ENCODE measurements at regions not wholly inside any gene's neighbourhood (a gene's known extent, or its start where the extent isn't known, plus 50 kb on each side); places are given as distances from the start of the nearest gene placed in this dataset.
"Not testable (repeated sequence)": the region's sequence is repeated elsewhere in the genome, so short reads cannot be mapped to it uniquely, and the experiment has no call there.

DNA sequence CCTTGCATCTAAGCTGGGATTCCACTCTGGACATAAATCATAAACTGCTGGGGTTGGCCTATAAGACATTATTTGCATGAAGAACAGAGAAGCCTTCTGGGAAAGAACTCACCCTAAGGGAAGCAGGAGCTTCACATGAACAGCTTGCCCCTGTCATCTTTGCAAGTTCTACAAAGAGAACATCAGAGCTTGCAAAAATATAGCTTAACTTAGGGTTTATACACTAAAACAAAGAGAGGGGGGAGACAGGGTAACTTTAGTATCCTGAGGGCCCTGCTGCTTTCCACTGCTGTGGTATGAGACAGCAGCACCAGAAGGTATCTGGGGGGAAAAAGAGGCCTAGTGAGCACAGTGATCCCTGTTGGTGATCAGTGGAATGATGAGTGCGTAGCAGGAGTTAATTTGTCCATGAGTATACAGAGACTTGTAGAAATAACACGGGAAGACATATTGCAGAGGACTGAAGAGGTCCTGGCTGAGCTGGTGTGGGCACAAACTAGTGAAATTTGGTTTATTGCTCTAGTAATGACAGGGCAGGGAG is 116.1 kb upstream of the TSC22D1 start:
- no peaks in the 10 kb centered on the region for H3K9me3 Mint-ChIP-seq
- H3K27ac Mint-ChIP-seq = no peak overlapping the region

DNA sequence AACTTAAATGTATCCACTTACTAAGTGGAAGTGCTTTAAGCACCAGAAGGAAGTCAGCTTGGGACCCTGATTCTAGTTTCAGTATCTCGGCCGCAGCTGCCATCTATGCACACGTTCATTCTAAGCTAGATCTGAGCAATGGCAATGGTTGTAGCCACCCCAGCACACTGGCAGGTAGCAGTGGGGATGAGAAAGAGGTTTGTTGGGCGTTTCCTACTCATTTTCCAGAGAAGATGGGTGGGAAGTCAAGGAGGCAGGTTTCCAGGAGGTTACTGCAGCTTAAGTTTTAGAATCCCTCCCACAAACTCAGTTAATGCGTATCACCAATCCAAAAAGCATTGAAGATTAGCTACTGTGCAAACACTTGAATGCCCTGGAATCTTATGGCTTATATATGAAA is 114.2 kb upstream of the TSC22D1 start:
- TF ChIP-seq, protein P1, sequence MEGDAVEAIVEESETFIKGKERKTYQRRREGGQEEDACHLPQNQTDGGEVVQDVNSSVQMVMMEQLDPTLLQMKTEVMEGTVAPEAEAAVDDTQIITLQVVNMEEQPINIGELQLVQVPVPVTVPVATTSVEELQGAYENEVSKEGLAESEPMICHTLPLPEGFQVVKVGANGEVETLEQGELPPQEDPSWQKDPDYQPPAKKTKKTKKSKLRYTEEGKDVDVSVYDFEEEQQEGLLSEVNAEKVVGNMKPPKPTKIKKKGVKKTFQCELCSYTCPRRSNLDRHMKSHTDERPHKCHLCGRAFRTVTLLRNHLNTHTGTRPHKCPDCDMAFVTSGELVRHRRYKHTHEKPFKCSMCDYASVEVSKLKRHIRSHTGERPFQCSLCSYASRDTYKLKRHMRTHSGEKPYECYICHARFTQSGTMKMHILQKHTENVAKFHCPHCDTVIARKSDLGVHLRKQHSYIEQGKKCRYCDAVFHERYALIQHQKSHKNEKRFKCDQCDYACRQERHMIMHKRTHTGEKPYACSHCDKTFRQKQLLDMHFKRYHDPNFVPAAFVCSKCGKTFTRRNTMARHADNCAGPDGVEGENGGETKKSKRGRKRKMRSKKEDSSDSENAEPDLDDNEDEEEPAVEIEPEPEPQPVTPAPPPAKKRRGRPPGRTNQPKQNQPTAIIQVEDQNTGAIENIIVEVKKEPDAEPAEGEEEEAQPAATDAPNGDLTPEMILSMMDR (IDR thresholded peaks at IDR 0.05; ENCODE audit: unreplicated experiment in 3 of 3) = no peak
- no peak overlapping the region for H3K27ac Mint-ChIP-seq
- H3K9me3 Mint-ChIP-seq = peaks cover 11% of the 10 kb centered on the region
- no peaks in the 10 kb centered on the region for H3K36me3 Mint-ChIP-seq (ENCODE audit: low read depth)
- peaks cover 8% of the 10 kb centered on the region for H3K27me3 Mint-ChIP-seq (ENCODE audit: low read depth)
- H3K4me3 Mint-ChIP-seq = no peak overlapping the region
- no peaks in the 10 kb centered on the region for H3K4me1 Mint-ChIP-seq

More for the DNA sequence above, 116.1 kb upstream of the TSC22D1 start:
- H3K4me3 Mint-ChIP-seq = no peak overlapping the region
- TF ChIP-seq, protein P1 (IDR thresholded peaks at IDR 0.05; ENCODE audit: unreplicated experiment in 3 of 3) = no peak
- H3K27me3 Mint-ChIP-seq (ENCODE audit: low read depth) = peaks cover 11% of the 10 kb centered on the region
- H3K4me1 Mint-ChIP-seq = no peaks in the 10 kb centered on the region
- no peaks in the 10 kb centered on the region for H3K36me3 Mint-ChIP-seq (ENCODE audit: low read depth)

GRCh38 chr13:44688652-44689051 is 112.5 kb upstream of the TSC22D1 start:
- Mint-ChIP-seq H3K27ac (no peak overlapping the region), H3K4me3 (no peak overlapping the region), H3K9me3 (peaks cover 14% of the 10 kb centered on the region), H3K36me3 (ENCODE audit: low read depth) (no peaks in the 10 kb centered on the region), H3K27me3 (ENCODE audit: low read depth) (peaks cover 8% of the 10 kb centered on the region), H3K4me1 (no peaks in the 10 kb centered on the region)
- TF ChIP-seq, protein P1 (IDR thresholded peaks at IDR 0.05; ENCODE audit: unreplicated experiment in 3 of 3) = no peak

- H3K36me3 Mint-ChIP-seq (ENCODE audit: low read depth) = no peaks in the 10 kb centered on the region
- H3K27ac Mint-ChIP-seq = no peak overlapping the region
- no peaks in the 10 kb centered on the region for H3K4me1 Mint-ChIP-seq
- peaks cover 17% of the 10 kb centered on the region for H3K9me3 Mint-ChIP-seq
- TF ChIP-seq, protein P1 (IDR thresholded peaks at IDR 0.05; ENCODE audit: unreplicated experiment in 3 of 3) = no peak
- H3K27me3 Mint-ChIP-seq (ENCODE audit: low read depth) = peaks cover 8% of the 10 kb centered on the region
- H3K4me3 Mint-ChIP-seq = no peak overlapping the region
Observed at GRCh38 chr13:44686531-44686934, 110.4 kb upstream of the TSC22D1 start.

DNA sequence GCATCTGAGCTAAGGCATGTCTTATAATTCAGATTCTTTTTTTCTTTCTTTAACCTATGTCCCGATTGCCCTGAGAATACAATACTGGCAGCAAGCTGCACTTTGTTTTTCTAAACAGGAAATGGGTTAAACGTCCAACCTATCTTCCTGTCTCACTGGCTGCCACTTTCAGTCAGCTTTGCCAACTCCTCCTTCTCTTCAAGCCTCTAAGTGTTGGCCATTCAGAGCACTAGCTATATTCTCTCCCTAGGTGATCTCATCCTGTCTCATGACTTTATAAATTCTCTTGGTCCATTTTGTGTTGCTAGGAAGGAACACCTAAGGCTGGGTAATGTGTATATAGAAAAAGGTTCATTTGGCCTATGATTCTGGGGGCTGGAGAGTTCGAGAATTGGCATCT is 109.5 kb upstream of the TSC22D1 start:
- no peak overlapping the region for H3K27ac Mint-ChIP-seq
- peaks cover 2% of the 10 kb centered on the region for H3K36me3 Mint-ChIP-seq (ENCODE audit: low read depth)
- peaks cover 8% of the 10 kb centered on the region for H3K27me3 Mint-ChIP-seq (ENCODE audit: low read depth)
- no peaks in the 10 kb centered on the region for H3K4me1 Mint-ChIP-seq
- TF ChIP-seq, protein P1 (IDR thresholded peaks at IDR 0.05; ENCODE audit: unreplicated experiment in 3 of 3) = no peak
- no peak overlapping the region for H3K4me3 Mint-ChIP-seq
- H3K9me3 Mint-ChIP-seq = peaks cover 23% of the 10 kb centered on the region

DNA sequence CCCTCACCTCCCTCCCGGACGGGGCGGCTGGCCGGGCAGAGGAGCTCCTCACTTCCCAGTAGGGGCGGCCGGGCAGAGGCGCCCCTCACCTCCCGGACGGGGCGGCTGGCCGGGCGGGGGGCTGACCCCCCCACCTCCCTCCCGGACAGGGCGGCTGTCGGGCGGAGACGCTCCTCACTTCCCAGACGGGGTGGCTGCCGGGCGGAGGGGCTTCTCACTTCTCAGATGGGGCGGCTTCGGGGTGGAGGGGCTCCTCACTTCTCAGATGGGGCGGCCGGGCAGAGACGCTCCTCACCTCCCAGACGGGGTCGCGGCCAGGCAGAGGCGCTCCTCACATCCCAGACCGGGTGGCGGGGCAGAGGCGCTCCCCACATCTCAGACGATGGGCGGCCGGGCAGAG is 106.3 kb upstream of the TSC22D1 start:
- H3K9me3 Mint-ChIP-seq = peaks cover 31% of the 10 kb centered on the region
- H3K27me3 Mint-ChIP-seq (ENCODE audit: low read depth); H3K4me1 Mint-ChIP-seq; H3K36me3 Mint-ChIP-seq (ENCODE audit: low read depth); H3K4me3 Mint-ChIP-seq; H3K27ac Mint-ChIP-seq: not testable (repeated sequence)
